ENCODE measurements at regions not wholly inside any gene's neighbourhood (a gene's known extent, or its start where the extent isn't known, plus 50 kb on each side); places are given as distances from the start of the nearest gene placed in this dataset.
"Not testable (repeated sequence)": the region's sequence is repeated elsewhere in the genome, so short reads cannot be mapped to it uniquely, and the experiment has no call there.

DNA sequence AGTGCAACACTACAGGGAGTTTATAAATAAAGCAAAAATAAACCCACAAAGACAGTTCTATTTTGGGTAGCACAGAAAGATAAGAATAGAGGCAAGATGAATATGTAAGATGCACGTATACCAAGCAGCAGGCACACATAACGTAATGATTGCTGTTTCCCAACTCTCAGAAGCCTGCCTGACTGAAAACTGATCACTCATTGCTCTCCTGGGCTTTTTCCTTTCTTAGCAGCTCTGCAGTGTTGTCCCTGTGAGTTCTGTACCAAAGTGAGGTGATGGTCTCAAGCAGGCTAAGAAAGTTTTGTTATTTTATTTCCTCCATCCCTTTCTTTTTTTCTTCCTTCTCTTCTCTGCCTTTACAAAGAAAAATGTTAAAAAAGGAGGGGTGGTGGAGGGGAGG is 522.0 kb upstream of the MAN1A1 start:
- DNase-seq: no peak

DNA sequence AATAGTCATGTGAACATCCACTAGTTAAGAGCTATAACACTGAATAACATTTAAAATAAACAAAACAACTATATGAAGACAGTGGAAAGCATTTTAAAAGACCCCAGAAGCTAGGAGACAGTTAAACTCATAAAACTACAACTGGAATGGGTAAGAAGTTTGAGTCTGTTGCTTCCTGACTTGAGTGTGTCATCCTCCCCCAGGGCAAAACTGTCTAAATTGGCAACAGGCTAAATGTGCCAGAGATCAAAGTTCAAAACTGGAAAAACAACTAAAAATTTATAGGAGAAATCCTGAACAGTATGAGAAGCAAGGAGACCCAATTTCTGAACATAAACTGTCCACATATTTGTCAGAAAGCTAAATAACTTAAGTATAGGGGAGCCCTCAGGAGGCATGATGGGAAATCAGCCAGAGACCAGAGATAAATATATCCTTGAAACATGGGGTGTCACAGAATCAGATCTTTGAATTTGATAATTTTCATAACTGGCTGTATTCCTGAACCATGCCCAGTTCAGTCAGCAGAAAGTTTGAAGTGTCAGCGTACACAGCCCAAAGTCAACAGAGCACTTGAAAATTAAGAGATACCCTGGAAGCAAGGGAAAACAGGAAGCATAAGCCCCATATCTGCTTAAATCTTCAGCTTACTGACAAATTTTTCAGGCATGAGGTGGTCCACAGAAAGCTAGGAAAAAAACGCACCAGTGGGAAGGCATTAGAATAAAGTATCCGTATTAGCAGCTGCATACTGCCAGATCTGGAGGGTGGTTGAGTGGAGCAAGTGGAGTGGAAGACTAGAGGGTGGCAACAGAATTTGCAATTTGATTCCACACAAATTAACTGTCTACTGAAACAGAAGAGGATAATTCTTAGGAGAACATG is 516.1 kb upstream of the MAN1A1 start:
- DNase-seq: no peak

DNA sequence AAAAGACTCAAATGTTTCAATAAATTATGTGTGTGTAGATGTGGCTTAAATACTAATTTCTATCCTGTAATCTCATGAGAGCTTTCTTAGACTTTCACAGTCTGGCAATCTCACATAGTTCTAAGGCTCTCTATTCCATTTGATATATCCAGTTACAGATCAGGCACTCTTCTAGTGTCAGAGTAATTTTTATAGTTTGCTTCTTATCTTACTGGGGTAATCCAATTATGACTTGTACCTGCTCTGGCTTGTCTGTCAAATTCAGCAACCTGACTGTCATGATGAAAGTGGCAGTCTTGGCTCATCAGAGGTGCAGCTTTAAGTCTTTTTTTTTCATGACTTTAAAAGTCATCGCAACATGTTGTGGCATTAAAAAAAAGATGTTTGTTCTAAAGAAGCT is 513.2 kb upstream of the MAN1A1 start:
- DNase-seq: no peak

DNA sequence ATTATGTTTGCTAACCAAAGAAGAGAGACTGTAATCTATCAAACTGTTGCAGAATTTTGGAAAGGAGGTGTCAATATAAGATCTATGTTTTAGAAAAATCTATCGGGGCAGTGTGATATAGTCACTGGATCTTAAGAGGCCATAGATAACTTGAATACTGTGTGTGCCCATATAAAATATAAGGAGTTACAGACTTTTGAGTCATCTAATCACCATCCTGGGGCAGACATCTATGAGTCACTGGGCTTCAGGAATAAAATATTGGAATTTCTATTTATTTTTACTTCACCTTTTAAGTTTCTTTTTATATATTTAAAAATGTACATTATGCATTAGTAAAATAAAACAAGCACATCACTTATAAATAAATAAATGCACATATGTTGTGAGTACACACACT is 509.3 kb upstream of the MAN1A1 start:
- no peak for DNase-seq

DNA sequence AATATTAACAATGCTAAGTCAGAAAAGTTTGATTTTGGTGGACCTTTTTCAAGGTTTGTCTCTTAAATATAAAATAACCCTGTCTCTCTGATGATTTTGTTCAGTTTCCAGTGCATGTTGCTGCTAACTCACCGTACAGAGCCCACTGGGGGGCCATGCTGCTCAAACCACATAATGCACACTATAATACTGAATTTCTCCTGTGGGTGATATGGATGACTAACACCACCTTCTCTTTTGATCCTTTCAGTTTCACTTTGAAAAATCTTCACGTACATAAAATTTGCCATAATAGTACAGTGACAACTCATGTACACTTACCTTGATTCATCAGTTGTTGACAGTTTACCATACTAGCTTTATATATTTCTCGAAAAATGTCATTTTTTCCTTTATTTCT is 506.6 kb upstream of the MAN1A1 start:
- no peak for DNase-seq

DNA sequence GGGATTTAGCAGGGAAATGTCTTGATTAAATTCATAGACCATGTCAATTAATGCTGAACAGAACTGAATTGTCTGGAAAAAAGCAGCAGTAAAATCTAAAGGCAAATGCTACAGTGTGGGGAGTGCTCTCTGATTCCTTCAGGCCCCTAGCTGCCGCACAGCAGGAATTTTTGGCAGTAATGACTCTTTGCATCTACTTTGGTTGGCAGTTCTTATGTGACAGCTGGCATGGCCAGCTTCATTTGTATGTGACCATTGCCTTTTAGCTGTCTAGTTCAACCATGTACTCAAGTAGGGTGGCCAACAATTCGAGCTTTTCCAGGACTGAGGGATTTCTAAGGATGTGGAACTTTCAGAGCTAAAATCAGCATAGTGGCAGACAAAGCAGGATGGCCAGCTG is 499.1 kb upstream of the MAN1A1 start:
- DNase-seq: no peak

DNA sequence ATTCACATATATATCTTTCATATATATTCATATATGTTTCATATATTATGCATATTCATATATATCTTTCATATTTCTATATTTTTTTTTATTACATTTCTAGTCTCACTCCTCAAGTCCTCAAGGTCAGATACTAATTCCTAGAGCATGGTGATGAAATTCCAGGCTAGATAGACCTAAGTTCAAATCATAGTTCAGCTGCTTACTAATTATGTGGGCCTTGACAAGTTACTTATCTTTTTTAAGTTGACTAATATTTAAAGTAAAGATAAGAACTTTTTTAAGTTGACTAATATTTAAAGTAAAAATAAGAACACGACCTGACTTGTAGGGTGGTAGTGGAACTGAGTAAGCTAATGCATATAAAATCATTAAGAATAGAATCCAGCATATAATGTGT is 495.6 kb upstream of the MAN1A1 start:
- DNase-seq: no peak

DNA sequence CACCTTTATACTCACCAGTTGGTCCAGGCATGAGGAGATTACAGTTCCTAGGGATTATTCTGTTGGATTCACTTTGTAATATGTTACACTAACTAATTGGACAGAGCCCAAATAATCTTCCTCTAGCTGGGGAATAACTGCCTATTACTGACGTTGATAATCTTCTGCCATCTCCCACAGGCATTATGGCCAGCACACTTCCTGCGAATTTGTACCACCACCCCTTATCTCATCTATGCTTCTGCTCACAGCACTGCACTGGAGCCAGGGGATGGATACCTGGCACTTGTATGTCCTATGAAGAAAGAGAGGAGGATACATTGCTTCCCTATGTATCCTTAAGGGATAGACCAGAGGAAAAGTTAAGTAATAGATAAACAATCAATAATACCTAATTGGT is 494.8 kb upstream of the MAN1A1 start:
- no peak for DNase-seq

DNA sequence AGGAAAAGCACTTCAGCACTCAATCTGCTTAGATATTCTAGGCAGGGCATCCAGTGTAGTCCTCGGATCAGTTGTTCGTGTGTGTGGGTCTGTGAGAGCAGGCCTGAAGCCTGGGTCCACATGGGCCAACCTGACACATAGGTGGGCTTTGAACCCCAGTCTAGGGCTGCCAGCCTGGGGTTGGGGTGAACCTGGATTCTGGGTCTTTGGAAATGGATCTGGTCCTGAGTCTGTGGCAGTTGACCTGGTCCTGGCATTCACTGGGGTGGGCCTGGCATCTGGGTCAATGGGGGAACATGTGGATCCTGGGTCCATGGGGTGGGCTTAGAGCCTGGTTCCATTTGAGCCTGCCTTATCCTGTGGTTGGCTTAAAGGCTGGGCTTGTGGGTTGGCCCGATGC is 492.6 kb upstream of the MAN1A1 start:
- no peak for DNase-seq

DNA sequence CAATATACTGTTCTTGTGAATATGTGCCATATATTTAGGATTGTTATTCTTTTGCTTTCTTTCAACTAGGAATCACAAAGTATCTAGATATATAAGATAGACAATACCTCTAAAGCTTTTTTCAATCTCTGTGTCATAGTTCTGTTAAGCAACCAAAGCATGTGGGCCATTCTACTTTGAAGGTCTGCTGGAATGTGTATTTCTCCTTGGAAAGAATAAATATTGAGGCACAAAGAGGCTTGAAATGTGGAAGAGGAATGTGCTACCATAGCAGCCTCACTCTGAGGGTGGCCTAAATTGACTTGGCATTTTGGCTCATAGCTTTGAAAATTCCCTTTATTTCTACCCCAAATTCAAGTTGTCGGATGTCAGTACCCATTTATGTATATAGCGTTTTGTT is 488.5 kb upstream of the MAN1A1 start:
- no peak for DNase-seq

DNA sequence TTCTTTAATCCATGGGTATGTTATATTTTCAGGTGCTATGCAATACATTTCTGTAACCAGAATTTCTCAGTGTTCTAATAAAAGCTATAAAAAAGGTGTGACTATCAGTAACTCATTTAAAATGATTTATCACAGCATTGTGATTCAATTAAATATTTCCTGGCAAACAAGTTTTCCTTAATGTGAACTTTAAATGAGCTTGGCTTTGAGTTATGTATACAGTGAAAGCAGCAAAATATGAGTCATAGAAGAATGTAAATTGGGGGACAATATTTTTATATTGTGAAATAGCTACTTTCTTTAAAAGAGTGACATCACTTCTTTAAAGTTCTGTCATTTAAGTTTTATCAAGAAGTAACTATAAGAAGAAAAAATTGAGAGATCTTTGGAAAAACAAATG is 484.9 kb upstream of the MAN1A1 start:
- DNase-seq: no peak

DNA sequence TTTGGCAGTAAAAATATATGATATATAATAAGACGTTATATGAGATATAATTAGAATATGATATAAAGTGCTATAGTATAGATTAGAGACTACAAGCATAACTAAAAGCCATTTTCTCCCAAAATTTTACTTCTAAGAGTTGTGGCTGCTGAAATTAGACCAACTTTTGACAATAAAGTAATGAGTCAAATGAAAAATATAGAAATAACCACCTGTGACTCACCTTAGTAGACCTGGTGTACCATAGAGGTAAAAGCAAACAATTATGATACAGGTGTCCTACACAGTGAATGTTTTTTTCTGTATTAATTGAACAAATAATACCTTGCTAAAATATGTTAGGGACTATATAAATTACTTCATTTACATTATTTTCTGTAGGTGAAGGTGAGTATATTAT is 482.9 kb upstream of the MAN1A1 start:
- DNase-seq: no peak

DNA sequence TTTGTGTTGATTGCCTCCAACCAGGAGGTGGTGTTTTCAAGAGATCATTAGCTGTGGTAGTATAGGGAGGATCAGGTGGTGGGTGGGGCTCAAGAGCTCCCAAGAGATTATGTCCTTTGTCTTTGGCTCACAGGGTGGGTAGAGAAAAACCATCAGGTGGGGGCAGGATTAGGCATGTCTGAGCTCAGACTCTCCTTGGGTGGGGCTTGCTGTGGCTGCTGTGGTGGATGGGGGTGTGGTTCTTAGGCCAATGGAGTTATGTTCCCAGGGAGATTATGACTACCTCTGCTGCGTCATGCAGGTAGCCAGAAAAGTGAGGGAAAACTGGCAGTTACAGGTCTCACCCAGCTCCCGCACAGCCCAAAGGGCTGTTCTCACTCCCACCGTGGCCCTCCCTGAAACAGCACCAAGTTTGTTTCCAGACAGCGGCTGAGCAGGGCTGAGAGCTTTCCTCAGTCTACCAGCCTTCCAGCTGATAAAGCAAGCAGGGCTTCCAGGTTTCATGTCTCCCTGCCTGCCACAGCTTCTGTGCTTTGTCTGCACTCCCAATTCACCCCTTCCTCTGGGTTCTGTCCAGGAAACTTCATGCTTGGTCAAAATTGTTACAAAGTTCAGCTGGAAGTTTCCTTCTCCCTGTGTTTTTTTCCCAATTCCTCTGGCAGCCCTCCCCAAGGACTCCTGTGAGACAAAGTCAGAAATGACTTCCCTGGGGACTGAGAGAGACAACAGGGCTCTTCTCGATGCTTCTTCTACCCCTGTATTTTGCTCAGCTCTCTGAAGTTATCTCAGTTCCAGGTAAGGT is 481.1 kb upstream of the MAN1A1 start:
- no peak for DNase-seq

DNA sequence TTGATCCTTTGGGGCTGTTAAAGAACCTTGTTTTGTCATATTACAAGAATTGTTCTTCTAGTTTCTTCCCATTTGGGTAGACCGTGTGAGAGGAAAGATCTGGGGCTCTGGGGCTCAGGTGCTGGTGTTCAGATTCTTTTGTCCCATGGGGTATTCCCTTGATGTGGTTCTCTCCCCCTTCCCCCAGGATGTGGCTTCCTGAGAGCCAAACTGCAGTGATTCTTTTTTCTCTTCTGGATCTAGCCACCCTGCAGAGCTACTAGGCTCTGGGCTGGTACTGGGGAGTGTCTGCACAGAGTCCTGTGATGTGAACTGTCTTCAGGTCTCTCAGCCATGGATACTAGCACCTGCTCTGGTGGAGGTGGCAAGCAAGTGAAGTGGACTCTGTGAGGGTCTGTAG is 480.5 kb upstream of the MAN1A1 start:
- DNase-seq: no peak

DNA sequence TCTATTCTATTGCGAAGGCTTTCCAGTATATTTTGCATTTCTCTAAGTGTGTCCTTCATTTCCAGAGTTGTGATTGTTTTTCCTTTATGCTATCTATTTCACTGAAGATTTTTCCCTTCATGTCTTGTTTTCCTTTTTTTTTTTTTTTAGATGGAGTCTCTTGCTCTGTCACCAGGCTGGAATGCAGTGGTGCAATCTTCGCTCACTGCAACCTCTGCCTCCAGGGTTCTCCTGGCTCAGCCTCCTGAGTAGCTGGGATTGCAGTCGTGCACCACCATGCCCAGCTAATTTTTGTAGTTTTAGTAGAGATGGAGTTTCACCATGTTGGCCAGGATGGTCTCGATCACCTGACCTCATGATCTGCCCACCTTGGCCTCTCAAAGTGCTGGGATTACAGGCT is 479.9 kb upstream of the MAN1A1 start:
- DNase-seq: not testable (repeated sequence)

DNA sequence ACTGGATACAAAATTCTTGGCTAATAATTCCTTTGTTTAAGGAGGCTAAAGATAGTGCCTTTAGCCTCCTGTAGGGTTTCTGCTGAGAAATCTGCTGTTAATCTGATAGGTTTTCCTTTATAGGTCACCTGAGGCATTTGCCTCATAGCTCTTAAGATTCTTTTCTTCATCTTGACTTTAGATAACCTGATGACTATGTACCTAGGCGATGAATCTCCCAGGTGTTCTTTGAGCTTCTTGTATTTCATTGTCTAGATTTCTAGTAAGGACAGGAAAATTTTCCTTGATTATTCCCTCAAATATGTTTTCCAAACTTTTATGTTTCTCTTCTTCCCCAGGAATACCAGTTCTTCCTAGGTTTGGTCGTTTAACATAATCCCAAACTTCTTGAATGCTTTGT is 479.4 kb upstream of the MAN1A1 start:
- DNase-seq: no peak

DNA sequence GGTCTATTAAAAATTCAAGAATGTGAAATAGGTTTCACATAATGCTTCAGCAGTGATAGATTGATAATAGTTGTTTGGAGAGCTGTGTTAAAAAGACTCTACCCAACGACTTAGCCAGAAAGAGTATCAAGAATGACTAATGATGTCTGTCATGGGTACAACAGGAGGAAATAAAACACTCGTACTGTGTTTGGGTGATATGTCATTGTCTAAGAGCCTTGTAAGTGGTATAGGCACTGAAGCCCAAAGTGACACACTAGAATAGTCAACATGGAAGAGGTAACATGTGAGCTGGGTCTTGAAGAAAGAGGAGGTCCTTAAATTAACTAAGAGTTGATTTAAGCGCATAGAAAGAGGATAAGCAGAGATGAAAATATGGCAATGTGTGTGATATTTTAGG is 471.8 kb upstream of the MAN1A1 start:
- no peak for DNase-seq

DNA sequence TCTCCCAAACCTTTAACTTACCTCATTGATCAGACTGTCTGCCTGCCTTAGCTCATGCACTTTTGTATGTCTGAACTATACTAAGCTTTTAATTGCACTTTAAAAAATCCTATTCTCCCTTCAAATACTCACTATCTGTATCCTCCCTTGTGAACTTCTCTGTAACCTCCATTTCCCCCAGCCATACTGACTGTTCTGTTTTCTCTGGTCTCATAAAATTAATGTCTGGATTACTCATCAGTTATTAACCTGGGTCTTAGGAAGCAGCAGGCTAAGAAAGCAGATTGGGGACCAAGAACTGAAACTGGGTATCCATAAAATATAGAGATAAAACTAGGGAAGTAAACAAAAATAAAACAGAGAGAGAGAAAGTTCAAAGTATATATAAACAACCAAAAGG is 469.3 kb upstream of the MAN1A1 start:
- DNase-seq: no peak

DNA sequence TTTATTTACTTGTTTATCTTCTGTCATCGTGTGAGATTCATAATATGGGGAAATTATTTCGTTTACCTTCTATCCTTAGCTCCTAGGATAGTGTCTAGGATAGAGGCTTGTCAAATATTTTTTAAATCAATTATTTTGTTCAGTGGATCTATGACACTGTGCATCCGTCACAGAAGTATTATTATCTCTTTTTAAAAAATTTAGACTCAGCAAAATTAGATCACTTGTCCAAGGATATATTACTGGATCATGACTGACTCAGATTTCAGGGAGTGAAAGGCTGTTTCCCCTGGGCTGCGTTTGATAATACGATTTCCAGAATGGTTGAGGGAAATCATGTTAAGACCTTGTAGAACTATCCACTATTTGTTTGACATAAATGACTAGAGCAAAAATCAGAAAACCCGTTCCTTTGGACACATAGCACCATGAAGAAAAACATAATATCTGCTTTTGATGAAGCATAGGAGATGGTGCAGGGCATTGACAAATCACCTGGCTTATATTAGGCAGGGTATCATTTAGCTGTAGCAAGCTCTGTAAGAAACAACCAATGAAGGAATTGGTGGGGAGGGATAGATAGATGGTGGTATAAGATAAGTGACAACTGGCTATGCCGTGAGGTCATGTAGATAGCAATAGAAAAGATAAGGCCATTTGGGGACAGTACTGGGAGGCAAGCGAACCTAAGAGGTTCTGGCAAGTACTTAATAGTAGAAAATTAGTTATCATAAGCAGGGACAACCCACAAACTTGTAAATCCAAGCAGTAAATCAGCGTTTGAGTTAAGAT is 465.2 kb upstream of the MAN1A1 start:
- no peak for DNase-seq

DNA sequence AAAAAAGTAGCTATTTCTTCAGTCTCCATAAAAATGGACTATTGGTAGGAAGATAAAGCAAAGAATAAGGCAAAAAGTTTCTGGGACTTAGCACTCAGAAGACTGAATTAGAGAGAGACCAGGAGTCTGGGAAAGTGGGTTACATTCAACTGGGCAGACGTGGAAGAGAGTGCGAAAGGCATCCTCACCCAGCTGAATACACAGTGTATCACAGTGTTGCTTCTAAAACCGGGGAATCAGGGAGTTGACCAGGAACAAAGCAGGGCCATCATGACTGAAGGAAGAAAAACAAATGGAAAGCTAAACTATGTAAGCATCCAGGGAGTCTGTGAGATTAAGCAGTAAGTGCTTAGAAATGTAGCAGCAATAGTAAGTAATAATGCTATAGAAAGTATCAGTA is 452.9 kb upstream of the MAN1A1 start:
- no peak for DNase-seq

DNA sequence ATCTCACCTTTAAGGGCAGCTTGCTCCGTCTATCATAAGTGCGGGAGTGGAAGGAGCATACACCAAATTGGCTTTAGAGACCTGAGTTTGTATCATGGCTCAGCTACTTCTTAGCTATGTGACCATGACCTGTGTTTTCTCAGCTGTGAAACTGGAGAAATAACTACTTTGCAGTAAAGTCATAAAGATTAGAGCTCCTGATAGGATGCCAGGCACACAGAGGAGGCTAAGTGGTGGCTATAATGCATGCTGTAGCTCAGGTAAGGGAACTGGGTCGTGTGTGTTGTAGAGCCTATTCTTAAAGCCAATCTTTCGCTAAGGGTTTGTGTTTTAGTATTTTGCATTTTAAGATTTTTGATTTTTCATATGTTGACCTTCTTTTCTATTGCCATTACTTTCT is 451.5 kb upstream of the MAN1A1 start:
- no peak for DNase-seq

DNA sequence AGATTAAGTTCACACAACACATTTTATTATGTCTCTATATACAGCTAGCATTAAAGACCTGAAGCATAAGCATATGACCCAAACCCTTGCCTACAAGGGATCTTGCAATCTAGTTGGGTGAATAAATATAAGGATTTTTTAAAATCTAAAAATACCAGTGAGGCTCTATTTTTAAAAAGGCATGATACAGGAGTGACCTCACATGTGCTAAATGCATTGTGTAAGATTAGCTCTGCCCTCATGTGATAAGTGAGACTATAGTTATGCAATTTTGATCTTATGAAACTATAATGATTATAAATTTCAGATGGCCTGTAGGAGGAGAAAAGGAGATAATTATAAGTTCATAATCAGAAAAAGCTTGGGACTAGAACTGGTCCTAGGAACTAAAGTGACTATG is 451.0 kb upstream of the MAN1A1 start:
- DNase-seq: no peak
